Body of pancreas (tissue), 4 donors: ENCODE measurements at regions not wholly inside any gene's neighbourhood (a gene's known extent, or its start where the extent isn't known, plus 50 kb on each side); places are given as distances from the start of the nearest gene placed in this dataset.
"Not testable (repeated sequence)": the region's sequence is repeated elsewhere in the genome, so short reads cannot be mapped to it uniquely, and the experiment has no call there.

Experiments used
- POLR2A ChIP-seq, 3 donors: fragments of 450-650 bp; IDR thresholded peaks; one replicate each; pipeline ENCODE4 v1.6.1; 2016; ENCODE audit warnings: antibody characterized with exemption in 3 of 3, mild to moderate bottlenecking in 2 of 3
- TF ChIP-seq, protein P1 (sequence below), 7 experiments: fragments of 450-650 bp in 4 of 7; fragments of 200-600 bp in 3 of 7; sonication (generic) in 3 of 7; IDR thresholded peaks; one replicate each; pipeline ENCODE4 v1.5.1; 2016 to 2019; ENCODE audit warnings: antibody characterized with exemption in 7 of 7

DNA sequence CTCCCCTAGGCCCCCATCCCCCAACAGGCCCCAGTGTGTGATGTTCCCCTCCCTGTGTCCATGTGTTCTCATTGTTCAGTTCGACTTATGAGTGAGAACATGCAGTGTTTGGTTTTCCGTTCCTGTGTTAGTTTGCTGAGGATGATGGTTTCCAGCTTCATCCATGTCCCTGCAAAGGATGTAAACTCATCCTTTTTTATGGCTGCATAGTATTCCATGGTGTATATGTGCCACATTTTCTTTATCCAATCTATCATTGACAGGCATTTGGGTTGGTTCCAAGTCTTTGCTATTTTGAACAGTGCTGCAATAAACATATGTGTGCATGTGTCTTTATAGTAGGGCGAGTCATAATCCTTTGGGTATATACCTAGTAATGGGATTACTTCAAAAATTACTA is 295.8 kb upstream of the NUDT12 start:
- TF ChIP-seq, protein P1, sequence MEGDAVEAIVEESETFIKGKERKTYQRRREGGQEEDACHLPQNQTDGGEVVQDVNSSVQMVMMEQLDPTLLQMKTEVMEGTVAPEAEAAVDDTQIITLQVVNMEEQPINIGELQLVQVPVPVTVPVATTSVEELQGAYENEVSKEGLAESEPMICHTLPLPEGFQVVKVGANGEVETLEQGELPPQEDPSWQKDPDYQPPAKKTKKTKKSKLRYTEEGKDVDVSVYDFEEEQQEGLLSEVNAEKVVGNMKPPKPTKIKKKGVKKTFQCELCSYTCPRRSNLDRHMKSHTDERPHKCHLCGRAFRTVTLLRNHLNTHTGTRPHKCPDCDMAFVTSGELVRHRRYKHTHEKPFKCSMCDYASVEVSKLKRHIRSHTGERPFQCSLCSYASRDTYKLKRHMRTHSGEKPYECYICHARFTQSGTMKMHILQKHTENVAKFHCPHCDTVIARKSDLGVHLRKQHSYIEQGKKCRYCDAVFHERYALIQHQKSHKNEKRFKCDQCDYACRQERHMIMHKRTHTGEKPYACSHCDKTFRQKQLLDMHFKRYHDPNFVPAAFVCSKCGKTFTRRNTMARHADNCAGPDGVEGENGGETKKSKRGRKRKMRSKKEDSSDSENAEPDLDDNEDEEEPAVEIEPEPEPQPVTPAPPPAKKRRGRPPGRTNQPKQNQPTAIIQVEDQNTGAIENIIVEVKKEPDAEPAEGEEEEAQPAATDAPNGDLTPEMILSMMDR (IDR thresholded peaks at IDR 0.05) = not testable (repeated sequence)
- not testable (repeated sequence) for TF ChIP-seq POLR2A (IDR thresholded peaks at IDR 0.05)
